ENCODE measurements at regions not wholly inside any gene's neighbourhood (a gene's known extent, or its start where the extent isn't known, plus 50 kb on each side); places are given as distances from the start of the nearest gene placed in this dataset.

DNA sequence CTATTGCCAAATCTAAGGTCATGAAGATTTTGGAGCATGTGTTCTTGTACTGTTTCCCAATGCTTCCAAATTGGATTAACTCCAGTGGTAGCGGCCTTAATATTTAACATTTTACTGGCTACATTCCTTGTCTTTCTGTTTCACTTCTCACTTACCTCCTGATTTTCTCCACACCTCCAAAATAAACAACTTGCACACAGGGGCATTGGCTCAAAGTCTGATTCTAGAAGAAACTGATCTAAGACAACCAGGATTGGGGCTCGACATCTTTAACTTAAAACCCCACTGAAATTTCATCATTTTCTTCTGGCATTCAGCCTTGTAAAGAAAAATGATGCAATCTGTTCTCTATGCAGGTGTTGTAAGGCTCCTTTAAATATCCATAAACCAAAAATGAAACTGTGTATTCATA, 557.9 kb upstream of the ID4 start:
- DNase-seq = no peak

DNA sequence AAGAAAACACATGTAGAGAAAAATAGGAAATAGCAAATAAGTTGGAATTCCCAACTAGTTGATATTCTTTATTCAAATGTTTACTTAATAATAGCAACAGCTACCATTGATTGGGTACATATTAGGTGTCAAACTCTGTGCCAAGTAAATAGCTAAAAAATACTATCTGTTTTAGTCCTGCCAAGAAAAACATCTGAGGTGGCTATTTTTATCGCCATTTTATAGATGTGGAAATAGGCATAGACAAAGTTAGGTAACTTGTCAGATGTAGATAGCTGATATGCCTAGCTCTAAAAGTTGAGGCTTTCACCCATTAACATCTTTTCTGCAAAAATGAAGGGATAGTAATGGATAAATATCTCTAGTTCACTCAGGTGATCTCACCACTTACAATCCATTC, 549.2 kb upstream of the ID4 start:
- DNase-seq = no peak

DNA sequence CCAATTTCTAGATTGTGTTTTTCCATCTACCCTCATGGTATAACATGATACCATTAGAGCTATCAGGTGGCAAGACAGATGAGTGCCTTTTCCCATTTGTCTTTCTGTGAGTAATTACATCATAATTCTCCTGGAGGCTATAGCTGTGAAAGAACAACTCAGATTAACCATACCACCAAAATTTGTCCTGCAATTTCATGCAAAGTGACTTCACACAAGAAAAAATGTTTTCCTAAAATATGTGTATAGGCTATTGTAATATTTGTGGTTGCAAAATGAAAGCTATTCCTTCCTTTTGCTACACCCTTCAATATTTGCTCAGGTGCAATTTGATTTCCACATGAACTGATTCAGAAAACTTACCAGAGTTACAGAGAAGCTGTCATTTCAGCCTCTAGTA, 547.7 kb upstream of the ID4 start:
- DNase-seq = no peak

DNA sequence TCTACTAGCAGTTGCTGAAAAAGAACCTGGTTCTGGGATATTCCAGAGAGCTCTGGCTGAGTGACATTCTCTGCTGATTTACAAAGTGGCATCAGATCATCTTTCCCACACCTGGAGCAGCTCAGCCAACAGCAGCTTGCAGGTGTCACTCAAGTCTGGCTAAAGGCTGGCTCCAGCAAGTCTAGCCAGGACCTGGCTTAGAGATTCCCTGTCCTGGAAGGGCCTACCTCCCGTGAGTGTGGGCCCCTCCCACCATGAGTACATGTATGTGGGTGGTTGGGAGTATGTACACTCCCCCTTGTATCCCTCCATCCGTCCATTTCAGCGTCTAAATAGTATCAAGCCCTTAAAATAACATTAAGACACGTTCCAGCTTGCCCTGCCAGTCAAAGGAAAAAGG, 539.3 kb upstream of the ID4 start:
- no peak for DNase-seq

DNA sequence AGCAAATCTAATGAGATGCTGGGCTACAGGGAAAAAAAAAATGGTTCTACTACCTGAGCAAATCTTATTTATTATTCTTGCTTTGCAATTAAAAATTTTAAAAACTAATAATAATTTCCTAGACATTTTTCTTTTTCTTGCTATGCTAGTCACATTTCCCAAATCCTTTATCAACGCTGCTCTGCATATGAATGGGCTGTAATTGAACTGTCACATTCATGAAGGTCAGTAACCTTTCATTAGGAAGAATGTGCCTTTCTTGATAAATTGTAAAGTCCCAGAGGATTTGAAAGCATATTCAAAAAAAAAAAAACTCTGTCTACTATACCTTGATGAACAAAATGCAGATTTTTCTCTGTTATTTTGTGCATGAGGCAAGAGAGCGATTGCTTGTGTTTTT, 538.7 kb upstream of the ID4 start:
- DNase-seq = no peak

DNA sequence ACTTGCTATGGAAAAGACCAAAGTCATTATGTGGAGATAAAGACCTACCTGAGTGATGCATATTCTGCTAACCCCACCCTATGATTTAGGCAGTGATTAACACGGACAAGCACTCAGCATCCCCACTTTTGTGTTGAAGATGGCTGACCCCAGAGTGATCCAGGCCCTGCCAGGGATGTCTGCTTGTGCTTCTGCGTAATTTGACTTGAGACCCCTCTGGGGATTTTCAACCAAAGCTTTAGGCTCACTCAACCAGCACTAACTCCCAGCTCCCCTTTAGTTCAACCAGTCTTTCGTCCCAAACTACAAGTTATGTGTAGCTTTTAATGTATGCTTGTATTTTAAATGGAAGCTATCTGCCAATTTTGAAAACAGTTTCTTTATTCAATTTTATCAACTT, 538.0 kb upstream of the ID4 start:
- no peak for DNase-seq

DNA sequence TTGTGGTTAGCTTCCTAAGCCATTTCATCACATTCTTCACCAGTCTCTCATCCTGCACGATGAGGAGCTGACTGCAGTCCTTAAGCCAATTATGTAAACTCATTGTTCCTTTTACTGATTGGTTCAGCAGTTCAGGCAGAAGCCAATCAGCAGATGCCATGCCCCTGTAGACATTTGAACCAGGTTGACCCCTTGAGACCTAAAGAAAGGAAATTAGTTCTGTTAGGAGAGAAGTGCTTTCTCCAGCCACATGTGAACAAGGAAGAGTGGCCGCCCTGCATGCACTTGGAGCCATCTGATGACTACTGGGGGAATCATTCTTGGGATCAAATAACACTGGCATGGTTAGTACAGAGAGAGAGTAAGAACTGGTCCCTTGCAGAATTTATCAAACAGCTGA, 535.2 kb upstream of the ID4 start:
- DNase-seq = no peak

DNA sequence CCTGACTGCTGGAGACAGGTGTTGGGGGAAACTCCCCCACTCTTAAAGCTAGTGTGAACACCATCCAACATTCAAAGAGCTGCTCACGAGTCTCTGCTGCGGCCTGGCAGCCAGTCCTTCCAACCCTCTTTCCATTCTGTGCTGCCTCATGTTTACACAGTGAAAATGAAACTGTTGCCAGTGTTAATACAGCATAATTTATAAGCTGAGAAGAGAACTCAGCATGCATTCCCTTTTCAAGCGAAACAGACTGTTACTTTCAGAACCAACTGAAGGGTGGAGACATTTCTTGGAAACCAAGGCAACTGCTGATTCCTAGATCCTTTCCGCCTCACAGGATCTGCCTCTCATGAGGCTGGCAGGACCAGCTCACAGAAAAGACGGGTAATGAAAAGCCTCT, 533.8 kb upstream of the ID4 start:
- DNase-seq = no peak

DNA sequence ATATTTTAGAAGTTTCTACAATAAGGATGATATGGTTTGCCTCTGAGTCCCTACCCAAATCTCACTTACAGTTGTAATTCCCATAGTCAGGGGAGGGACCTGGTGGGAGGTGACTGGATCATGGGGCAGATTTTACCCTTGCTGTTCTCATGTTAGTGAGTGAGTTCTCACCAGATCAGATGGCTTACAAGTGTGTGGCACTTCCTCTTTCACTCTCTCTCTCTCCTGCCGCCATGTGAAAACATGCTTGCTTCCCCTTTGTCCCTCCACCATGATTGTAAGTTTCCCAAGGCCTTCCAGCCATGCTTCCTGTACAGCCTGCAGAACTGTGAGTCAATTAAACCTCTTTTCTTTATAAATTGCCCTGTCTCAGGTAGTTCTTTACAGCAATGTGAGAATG, 527.5 kb upstream of the ID4 start:
- DNase-seq = peak; percentile 20

DNA sequence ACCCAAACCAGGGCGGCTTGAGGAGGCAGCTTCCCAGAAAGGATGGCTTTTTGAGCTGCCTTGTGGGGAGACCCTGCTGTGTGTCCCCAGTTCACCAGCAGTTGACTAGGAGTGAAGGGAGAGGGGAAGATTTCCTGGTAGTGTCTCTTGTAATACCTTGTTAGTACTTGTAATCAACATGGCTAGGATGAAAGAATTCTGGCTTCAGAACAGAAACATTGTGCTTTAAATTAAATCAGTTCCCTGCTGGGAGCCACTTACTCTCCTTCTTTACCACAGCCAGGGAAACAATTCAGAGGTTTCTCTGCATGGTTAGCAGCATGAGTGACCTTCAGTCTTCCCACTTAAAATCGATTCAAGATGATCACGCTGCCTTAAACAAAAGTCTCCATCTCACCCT, 525.4 kb upstream of the ID4 start:
- no peak for DNase-seq

DNA sequence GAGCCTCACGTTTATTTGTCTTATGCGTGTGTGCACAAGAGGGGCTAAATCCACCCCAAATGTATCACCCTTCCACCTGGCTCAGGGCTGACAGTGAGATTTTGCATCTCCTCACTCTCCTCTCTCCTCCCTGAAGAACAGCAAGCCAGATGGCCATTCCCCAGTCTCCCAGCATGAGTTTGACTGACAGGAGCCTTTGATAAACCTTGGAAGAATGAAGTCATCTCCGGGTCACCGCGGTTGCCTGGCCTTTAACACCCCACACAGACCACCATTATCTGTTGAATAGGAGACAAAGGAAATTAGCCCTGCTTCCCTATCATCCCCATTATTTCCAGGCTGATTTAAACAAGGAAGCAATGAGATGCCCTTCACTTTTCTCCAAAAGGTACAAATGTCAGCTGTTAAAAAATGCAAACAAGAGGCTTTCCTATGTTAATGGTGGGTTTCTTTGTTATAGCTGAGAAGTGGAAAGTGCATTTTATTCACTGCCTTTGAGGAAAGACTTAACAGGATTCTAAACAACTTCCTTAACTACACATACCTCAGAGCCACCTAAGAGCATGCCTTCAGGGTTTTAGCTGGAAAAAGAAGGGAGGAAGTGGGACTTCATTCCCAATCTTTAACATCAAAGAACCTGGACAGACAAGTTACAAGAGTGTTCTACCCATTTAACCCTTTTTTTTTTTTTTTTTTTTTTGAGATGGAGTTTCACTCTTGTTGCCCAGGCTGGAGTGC, 524.8 kb upstream of the ID4 start:
- DNase-seq = no peak

DNA sequence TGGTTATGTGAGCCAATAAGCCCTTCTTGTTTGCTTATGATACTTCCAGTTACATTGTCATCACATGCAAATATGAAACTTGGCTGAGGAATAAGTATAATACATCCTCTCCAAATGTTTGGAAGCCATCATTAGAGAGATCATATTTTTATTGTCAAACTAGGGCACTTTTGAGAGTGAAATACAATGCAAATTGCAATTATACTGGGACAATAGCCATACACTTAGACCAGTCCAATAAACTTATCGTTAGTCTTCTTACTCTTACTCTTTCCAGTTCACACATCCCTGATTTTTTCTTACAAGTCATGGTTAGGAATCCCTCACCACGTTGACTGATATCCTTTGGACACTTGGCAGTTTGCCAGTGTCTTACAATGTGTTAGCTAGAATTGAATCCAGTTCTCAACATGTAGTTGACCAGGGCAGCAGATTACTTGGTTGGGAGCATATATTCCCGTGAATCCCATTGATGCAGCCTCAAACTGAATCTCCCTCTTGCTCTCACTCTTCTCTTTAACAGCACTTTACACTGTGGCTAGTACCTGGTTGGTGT, 519.7 kb upstream of the ID4 start:
- no peak for DNase-seq

DNA sequence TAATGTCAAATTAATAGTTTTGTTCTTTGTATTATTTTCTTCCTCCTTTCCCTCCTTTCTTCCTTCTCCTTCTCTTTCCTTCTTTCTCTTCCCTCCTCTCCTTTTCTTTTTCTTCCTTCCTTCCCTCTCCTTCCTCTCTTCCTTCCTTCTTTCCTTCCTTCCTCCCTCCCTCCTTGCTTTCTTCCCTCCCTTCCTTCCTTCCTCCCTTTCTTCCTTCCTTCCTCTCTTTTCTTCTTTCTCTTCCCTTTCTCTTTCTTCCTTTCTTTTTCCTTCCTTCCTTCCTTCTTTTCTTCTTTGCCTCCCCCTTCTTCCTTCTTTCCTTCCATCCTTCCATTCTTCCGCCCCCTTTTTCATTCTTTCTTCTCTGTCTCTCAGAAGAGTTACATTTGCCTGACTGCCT, 518.2 kb upstream of the ID4 start:
- DNase-seq = no peak

DNA sequence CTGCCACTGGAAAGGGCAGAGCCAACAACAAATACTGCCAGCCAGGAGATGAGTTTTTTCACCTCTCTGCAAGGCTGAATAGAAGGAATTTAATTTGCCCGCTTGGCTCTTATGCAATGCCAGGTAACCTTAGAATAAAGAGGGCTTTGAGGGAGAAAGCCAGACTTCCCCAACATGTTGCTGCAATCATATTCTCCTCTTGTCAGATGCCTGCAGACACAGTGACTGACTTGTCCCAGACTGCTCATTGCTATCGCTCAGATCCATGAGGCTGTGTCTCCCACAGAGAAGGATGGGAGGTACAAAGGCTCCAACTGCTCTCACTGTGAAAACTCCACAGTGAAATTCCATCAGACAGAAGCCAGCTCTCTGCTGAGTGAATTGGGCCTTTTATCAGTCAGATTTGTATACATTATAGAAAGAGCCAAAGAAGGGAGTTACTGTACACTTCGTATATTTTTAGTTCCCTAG, 517.0 kb upstream of the ID4 start:
- no peak for DNase-seq

DNA sequence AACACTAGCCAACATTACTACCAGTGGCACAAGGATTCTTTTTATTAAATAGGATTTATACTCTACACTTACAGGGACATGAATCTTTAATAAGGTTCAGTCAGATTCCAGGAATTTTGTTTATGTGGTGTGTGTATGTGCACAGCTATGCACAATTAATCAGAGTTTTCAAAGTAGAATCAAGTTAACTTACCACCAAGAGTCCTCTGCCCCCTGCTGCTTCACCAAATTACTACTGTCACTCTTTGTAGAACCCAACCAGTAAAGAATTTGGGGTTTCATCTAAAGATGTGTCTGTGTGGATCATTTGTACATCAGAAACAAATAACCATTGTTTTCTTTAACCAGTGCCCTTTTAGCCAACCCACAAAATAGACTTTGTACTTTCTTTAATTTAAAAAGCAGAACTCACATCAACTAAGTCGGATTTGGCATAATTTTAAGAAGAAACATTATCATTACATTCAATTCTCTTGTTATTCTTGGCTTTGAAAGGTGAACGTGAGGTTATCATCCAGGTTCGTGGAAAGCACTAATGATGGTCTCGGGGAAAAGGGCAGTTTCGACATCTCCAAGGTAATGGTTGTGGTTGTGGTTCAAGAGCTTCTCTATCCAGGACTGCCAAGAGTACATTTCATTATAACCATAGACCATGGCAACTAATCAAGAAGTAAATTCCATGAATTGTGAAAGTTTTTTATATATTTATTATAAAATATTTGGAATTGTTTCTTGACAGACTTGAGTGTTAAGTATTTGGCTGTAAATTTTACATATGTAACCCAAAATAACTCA, 514.3 kb upstream of the ID4 start:
- DNase-seq = no peak

DNA sequence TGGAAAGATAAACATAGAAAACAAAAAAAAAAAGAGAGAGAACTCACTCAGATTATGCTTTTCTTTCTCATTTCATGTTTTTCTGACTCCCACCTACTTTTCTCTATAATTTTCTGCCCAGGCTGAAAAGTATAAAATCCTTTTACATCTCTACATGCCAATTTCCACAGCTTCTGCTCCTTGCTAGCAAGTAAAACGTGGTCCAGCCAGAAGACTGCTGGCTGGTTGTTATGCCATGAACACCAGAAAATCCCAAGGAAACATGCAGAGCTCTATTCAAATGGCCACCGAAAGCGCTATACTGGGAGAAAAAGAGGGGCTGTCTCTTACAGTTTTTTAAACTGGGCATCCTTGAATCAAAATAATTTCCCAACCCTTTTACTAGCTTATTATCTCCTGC, 512.8 kb upstream of the ID4 start:
- no peak for DNase-seq

DNA sequence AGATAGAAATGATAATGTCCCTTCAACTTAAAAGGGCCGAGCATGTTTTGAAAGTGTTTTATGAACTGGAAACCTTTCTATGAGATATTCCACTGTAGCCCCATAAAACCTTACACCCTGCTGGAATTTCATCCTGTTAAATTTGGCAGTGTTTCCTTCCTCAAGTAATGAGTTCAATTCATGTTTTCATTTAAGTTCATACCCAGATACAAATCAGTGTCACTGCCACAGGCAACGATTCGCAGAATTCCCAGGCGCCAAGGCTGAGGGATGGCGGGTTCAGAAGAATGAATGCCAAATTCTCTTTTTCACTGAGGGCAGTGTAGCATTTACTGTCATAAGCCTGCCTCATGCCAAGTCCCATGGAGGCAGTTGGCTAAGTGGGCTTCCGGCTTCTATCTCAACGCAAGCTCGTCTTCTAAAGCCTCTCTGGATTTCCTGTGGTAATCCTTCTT, 511.8 kb upstream of the ID4 start:
- DNase-seq = no peak

DNA sequence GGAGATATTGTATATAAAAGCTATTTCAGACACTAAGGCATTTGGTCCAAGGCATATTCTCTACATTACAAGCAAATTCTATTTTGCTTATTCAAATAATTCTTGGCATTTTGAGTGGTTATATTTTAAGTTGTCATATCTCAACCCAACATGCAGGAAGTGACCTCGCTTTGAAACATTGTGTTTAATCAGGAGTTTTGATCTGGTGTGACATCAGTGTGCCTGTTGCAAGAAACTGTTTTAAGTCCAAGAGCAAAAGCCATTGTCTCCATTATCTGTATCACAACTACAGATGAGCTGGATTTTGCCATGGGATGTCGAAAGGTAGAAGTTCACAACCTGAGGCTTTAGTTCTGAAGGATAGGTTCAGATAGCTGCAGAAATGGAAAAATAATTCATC, 509.9 kb upstream of the ID4 start:
- DNase-seq = peak; percentile 58

DNA sequence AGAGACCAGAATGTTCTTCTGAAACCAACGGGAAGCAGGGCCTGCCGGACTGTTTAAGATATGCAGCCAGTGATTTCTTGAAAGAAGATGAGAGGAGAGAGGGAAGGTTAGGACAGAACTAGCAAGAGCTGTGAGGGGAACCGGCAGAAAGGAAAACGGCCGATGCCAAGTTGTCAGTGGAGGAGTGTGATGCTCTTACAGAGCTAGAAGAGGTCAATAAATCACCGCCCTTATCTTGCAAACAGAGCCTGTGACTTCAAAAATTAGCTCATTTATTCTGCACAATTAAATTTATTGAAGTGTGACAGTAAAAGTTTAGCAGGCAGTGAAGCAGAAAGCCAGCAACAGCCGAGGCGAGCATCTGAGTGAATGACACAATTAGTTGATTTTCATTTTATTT, 509.5 kb upstream of the ID4 start:
- peak; percentile 10 for DNase-seq

DNA sequence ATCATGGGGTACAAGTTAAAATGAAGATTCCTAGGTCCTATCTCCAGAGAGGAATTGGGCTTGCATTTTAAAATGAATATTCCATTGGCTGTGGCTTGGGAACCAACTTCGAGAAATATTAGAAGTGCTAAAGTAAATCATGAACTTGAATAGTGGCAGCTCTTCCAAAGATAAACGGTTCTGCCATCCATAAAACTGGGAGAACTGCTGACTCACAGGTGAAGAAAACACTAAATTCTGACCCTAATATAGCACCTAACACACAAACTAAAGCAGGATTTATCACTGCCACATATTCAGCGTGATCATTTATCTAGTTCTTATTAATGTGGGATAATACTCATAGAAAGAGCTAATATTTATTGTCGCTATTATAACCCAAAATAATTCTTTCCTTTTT, 508.1 kb upstream of the ID4 start:
- no peak for DNase-seq

DNA sequence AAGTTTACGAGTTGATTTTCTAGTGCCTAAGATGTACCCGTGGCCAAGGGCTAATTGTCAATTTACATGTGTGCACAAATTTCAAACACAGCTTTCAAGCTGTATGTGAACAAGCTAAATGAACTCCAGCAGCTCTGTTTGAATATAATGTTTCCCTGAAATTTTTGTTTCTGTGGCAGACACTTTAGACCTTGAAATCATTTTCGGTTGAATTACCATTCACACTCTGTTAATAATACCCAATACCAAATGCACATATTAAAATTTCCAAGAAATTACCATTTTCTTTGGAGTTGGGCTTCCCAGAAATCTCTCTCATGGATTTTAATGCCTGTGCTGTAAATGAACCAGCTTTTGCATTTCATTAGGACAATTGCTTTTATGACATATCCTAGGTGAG, 506.1 kb upstream of the ID4 start:
- DNase-seq = no peak

DNA sequence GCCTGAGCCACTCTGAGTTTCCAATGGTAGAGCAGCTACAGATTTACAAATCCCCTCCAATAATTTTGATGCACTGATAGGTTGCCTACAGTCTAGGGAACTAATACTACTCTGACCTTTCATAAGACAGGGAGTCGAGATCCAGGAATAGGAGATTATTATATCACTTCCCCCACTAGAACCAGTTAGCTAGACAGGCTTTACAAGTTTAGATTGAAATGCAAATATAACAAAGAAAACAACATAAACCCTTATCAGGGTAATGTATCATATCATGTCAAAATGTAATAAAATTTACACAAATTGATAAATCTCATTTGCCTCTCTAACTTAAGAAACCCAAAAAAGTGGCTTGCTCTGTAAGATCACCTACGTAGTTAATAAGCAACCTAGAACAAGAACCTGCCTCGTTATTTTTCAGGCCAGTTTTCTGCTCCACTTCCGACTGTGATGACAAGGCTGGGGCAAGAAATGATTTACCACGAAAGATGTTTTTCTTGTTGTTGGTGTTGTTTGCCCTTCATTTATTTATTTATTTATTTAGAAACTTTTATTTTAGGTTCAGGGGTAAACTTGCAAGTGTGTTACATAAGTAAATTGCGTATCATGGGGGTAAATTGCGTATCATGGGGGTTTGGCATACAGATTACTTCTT, 504.2 kb upstream of the ID4 start:
- DNase-seq = no peak

DNA sequence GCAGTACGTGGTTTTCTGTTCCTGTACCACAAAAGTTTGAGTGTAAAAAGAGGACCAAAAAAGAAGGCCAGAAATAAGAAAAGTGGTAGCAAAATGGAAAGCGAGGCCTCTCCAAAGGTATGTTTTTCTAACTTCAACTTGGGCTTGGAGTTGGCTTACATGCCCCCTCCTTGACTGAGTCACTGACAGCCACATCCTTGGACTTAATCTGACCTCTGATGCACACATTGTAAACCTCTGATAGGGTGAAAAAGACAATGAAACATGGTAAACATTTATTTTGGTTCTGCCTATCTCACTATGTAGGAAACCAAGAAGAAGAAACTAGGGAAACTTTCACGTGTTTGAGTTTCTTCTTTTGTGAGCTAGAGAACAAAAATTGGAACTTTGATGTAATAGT, 503.2 kb upstream of the ID4 start:
- DNase-seq = no peak

DNA sequence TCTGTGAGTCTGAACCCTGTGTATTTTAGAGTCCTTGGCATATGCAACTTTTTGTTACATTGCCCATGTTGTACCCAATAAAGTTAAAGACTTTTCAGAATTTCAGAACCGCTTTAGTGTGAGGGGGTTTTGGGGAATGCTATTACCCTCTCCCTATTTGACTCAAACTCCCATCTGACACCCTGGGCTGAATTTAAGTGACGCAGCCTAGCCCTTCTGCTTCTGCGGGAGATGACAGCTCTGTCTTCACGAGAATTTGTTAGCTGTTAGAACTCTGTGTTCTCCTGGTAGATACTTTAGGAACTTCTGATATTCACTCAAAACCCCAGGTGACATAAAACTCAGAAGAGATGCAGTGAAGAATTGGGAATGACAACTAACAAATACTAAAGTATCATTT, 500.6 kb upstream of the ID4 start:
- DNase-seq = no peak
